GM23248 (cell line): ENCODE measurements at regions not wholly inside any gene's neighbourhood (a gene's known extent, or its start where the extent isn't known, plus 50 kb on each side); places are given as distances from the start of the nearest gene placed in this dataset.
"Not testable (repeated sequence)": the region's sequence is repeated elsewhere in the genome, so short reads cannot be mapped to it uniquely, and the experiment has no call there.

Experiments
- DNase-seq: peaks from one replicate; pipeline ENCODE4 v3.0.0-alpha.2; 2015
- H2AFZ ChIP-seq: fragments of 200-600 bp; sonication (generic); 2 replicates; pipeline ENCODE4 v1.6.1; 2016; ENCODE audit warnings: antibody characterized with exemption
- H3F3A ChIP-seq: fragments of 200-600 bp; sonication (generic); 2 replicates; pipeline ENCODE4 v1.6.1; 2016; ENCODE audit warnings: mild to moderate bottlenecking, antibody characterized with exemption, mixed run types; ENCODE audit not compliant: insufficient read depth
- H3K27ac ChIP-seq: fragments of 200-600 bp; sonication (generic); 2 replicates; pipeline ENCODE4 v1.5.1; 2016; ENCODE audit warnings: mild to moderate bottlenecking
- H3K27me3 ChIP-seq: fragments of 200-600 bp; sonication (generic); replicated peaks from 2 replicates; pipeline ENCODE4 v1.6.1; 2016; ENCODE audit warnings: mild to moderate bottlenecking; ENCODE audit not compliant: insufficient read depth
- H3K36me3 ChIP-seq: fragments of 200-600 bp; sonication (generic); 2 replicates; pipeline ENCODE4 v1.6.1; 2016; ENCODE audit warnings: low read depth, mild to moderate bottlenecking
- H3K4me1 ChIP-seq: fragments of 200-600 bp; sonication (generic); 2 replicates; pipeline ENCODE4 v1.6.1; 2016; ENCODE audit warnings: mild to moderate bottlenecking; ENCODE audit not compliant: insufficient read depth
- H3K4me2 ChIP-seq: fragments of 200-600 bp; sonication (generic); one replicate; pipeline ENCODE4 v1.6.1; 2016; ENCODE audit warnings: mild to moderate bottlenecking; ENCODE audit not compliant: unreplicated experiment
- H3K4me3 ChIP-seq: fragments of 200-600 bp; sonication (generic); 2 replicates; pipeline ENCODE4 v1.5.1; 2016; ENCODE audit warnings: mild to moderate bottlenecking
- H3K79me2 ChIP-seq: fragments of 200-600 bp; sonication (generic); 2 replicates; pipeline ENCODE4 v1.6.1; 2016; ENCODE audit warnings: mild to moderate bottlenecking; ENCODE audit not compliant: insufficient read depth
- H3K9ac ChIP-seq: fragments of 200-600 bp; sonication (generic); 2 replicates; pipeline ENCODE4 v1.6.1; 2016; ENCODE audit warnings: mild to moderate bottlenecking
- H3K9me2 ChIP-seq: fragments of 200-600 bp; sonication (generic); 2 replicates; pipeline ENCODE4 v1.6.1; 2016; ENCODE audit warnings: mixed run types, mild to moderate bottlenecking, moderate library complexity; ENCODE audit not compliant: insufficient read depth
- H3K9me3 ChIP-seq: fragments of 200-600 bp; sonication (generic); one replicate; pipeline ENCODE4 v1.6.1; 2017; ENCODE audit warnings: low read depth
- H4K20me1 ChIP-seq: fragments of 200-600 bp; sonication (generic); 2 replicates; pipeline ENCODE4 v1.6.0; 2016; ENCODE audit not compliant: insufficient read depth
- EZH2 ChIP-seq: fragments of 200-600 bp; sonication (generic); IDR thresholded peaks from 2 replicates; pipeline ENCODE4 v1.6.1; 2018; ENCODE audit warnings: antibody characterized with exemption, mild to moderate bottlenecking; ENCODE audit not compliant: insufficient read depth, poor library complexity, severe bottlenecking
- EZH2phosphoT487 ChIP-seq: fragments of 200-600 bp; sonication (generic); IDR thresholded peaks from 2 replicates; pipeline ENCODE4 v1.6.1; 2018; ENCODE audit warnings: antibody characterized with exemption, moderate library complexity, mild to moderate bottlenecking, low read depth; ENCODE audit not compliant: insufficient read depth
- WGBS, 2 experiments: methylation state at CpG; one replicate each; pipeline ENCODE4 v1.1.6; 2015 to 2017; ENCODE audit warnings: low lambda C conversion rate in 2 of 2, low coverage in 1 of 2; ENCODE audit errors: missing lambda C conversion rate in 2 of 2; 5-methylcytosine and 5-hydroxymethylcytosine counted together
- in situ Hi-C: fragments of 300-500 bp; cut with MboI; formaldehyde crosslinking; loops from 2 replicates; pipeline ENCODE4 v1.15.0; 2020

DNA sequence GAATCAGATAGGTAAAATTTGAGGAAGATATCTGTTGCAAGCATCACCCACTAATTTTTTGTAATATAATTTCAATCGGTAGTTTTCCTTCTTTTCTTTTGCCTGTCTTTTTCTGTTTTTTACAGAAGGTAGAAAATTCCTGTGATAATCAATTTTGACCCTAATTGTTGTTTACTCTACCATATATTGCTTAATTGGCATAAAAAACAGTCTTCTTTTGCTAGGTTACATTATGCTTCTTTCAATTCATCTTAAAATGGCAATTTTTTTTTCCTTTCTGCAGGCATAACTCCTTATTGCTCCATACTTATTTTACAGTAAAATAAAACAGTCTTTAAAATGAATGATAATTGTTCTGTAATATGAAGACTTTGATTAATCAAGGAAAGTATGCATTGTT lies 286.2 kb upstream of the LRP1B start:
- Histone ChIP-seq H3K36me3 (no peaks in the 10 kb centered on the region), H3K4me1 (no peaks in the 10 kb centered on the region), H3K9ac (no peak overlapping the region), H3F3A (no peaks in the 10 kb centered on the region), H3K27ac (no peak overlapping the region), H3K9me2 (no peaks in the 10 kb centered on the region), H2AFZ (no peak overlapping the region), H3K4me3 (no peak overlapping the region), H3K4me2 (no peak overlapping the region), H3K79me2 (no peaks in the 10 kb centered on the region), H3K9me3 (no peaks in the 10 kb centered on the region), H4K20me1 (no peaks in the 10 kb centered on the region), H3K27me3 (no peaks in the 10 kb centered on the region)
- TF ChIP-seq EZH2, result no peak
- no peak for TF ChIP-seq EZH2phosphoT487
- 44 to 68% methylated on average over 1 of the region's 1 CpG for WGBS, 2 experiments
- in situ Hi-C loops, result no loop called here
- no peak for DNase-seq

DNA sequence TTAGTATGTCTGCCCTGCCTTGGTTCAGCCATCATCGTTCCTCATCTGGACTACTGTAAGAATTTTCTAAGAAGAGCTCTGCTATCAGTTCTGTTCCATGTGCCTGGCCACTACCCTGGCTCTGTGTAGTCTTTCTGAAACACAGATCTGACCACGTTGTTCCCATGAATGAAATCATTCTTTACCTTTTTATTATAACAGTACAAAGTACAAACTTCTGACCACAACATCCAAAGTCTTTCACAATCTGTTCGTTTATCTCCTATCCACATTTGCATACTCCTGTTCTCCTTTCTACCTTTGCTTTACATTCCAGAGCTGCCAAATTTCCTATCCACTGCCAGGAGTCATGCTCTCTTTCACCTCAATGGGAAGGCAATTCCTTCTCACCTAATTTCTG lies 284.6 kb upstream of the LRP1B start:
- Histone ChIP-seq H3F3A (no peaks in the 10 kb centered on the region), H4K20me1 (no peaks in the 10 kb centered on the region), H3K9me2 (no peaks in the 10 kb centered on the region), H3K36me3 (no peaks in the 10 kb centered on the region), H3K4me2 (no peak overlapping the region), H3K9me3 (no peaks in the 10 kb centered on the region), H3K4me3 (no peak overlapping the region), H3K79me2 (no peaks in the 10 kb centered on the region), H3K27ac (no peak overlapping the region), H2AFZ (no peak overlapping the region), H3K27me3 (no peaks in the 10 kb centered on the region), H3K9ac (no peak overlapping the region), H3K4me1 (no peaks in the 10 kb centered on the region)
- DNase-seq, result no peak
- TF ChIP-seq EZH2phosphoT487 (no peak), EZH2 (no peak)
- WGBS, 2 experiments, result 19 to 26% methylated on average over 3 of the region's 3 CpGs
- in situ Hi-C loops, result no loop called here

DNA sequence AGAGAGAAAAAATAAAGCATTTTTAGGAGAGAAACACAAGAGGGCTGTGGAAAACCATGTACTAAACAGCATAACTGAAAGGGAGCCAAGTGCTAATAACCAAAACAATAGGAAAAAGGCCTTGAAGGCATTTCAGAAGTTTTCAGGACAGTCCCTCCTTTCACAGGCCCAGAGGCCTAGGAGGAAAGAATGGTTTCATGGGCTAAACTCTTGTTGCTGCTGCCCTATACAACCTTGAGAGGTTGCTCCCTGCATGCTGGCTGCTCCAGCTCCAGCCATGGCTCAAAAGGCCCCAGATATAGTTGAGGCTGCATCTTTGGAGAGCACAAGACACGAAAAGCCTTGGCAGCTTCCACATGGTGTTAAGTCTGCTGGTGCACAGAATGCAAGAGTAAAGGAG lies 267.4 kb upstream of the LRP1B start:
- WGBS, 2 experiments, result 0 to 8% methylated on average over 1 of the region's 1 CpG

GRCh38 chr2:142395291-142395690 lies 264.5 kb upstream of the LRP1B start:
- Histone ChIP-seq H3K9me2 (no peaks in the 10 kb centered on the region), H3F3A (no peaks in the 10 kb centered on the region), H3K4me2 (no peak overlapping the region), H3K9me3 (no peaks in the 10 kb centered on the region), H3K27ac (no peak overlapping the region), H4K20me1 (no peaks in the 10 kb centered on the region), H3K79me2 (no peaks in the 10 kb centered on the region), H3K4me3 (no peak overlapping the region), H3K9ac (no peak overlapping the region), H3K27me3 (no peaks in the 10 kb centered on the region), H3K4me1 (no peaks in the 10 kb centered on the region), H2AFZ (no peak overlapping the region), H3K36me3 (no peaks in the 10 kb centered on the region)
- WGBS, 2 experiments, result 0 to 5% methylated on average over 1 of the region's 1 CpG
- no peak for DNase-seq
- TF ChIP-seq EZH2phosphoT487 (no peak), EZH2 (no peak)
- in situ Hi-C loops, result no loop called here

More for the DNA sequence above, 267.4 kb upstream of the LRP1B start:
- Histone ChIP-seq H3K9me2 (no peaks in the 10 kb centered on the region), H4K20me1 (no peaks in the 10 kb centered on the region), H3F3A (no peaks in the 10 kb centered on the region), H3K4me3 (no peak overlapping the region), H3K79me2 (no peaks in the 10 kb centered on the region), H3K27me3 (no peaks in the 10 kb centered on the region), H3K9me3 (no peaks in the 10 kb centered on the region), H3K4me2 (no peak overlapping the region), H3K4me1 (no peaks in the 10 kb centered on the region), H2AFZ (no peak overlapping the region), H3K9ac (no peak overlapping the region), H3K36me3 (no peaks in the 10 kb centered on the region), H3K27ac (no peak overlapping the region)
- in situ Hi-C loops, result no loop called here
- TF ChIP-seq EZH2phosphoT487 (no peak), EZH2 (no peak)
- DNase-seq, result no peak

DNA sequence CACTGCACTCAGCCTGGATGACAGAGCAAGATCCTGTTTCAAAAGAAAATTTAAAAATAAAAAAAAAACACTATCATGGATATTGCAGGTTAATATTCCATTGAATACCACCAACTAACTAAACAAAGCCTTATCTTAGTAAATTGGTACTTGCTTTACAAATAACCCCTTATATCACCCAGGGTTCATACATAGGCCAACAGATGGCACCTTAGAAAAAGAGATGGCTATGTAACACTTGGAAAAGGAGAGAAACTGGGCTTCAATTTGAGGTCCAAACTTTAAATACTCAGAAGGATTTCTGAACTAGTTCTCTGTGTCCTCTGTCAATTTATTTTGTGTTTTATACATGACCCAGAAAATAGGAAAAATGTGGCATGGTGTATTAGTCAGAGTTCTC lies 249.6 kb upstream of the LRP1B start:
- TF ChIP-seq EZH2 (no peak), EZH2phosphoT487 (no peak)
- H3K27me3 ChIP-seq, result no peaks in the 10 kb centered on the region
- DNase-seq, result no peak
- H3K4me2 ChIP-seq, result no peak overlapping the region
- no peaks in the 10 kb centered on the region for H4K20me1 ChIP-seq
- no peaks in the 10 kb centered on the region for H3K4me1 ChIP-seq
- H3K9ac ChIP-seq, result no peak overlapping the region
- no peak overlapping the region for H3K27ac ChIP-seq
- no peaks in the 10 kb centered on the region for H3K36me3 ChIP-seq
- H3K9me2 ChIP-seq, result no peaks in the 10 kb centered on the region
- H2AFZ ChIP-seq, result no peak overlapping the region
- in situ Hi-C loops, result no loop called here
- H3K79me2 ChIP-seq, result no peaks in the 10 kb centered on the region
- no peaks in the 10 kb centered on the region for H3F3A ChIP-seq
- no peak overlapping the region for H3K4me3 ChIP-seq
- H3K9me3 ChIP-seq, result no peaks in the 10 kb centered on the region

DNA sequence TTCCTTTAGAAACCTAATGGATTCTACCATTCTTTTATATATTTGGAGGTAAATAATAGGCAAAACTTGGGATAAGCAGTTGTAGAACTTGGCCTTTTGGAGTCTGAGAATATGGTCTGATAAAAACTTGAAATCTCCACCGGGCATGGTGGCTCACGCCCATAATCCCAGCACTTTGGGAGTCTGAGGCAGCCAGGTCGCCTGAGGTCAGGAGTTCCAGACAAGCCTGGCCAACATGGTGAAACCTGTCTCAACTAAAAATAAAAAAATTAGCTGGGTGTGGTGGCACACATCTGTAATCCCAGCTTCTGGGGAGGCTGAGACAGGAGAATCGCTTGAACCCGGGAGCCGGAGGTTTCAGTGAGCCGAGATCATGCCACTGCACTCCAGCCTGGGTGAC lies 231.3 kb upstream of the LRP1B start:
- H2AFZ ChIP-seq, DNase-seq, H3K79me2 ChIP-seq, in situ Hi-C loops, H3K9ac ChIP-seq, H3K27ac ChIP-seq, H3K36me3 ChIP-seq, H3K4me2 ChIP-seq, H3K27me3 ChIP-seq, H3K9me3 ChIP-seq, H3K9me2 ChIP-seq, H4K20me1 ChIP-seq, H3F3A ChIP-seq, H3K4me1 ChIP-seq, H3K4me3 ChIP-seq: not testable (repeated sequence)
- 26 to 34% methylated on average over 7 of the region's 7 CpGs for WGBS, 2 experiments
